ENCODE measurements at regions not wholly inside any gene's neighbourhood (a gene's known extent, or its start where the extent isn't known, plus 50 kb on each side); places are given as distances from the start of the nearest gene placed in this dataset.

- no peak for TF ChIP-seq POLR2AphosphoS5 (IDR thresholded peaks at IDR 0.05)
- no peak for TF ChIP-seq POLR2A (IDR thresholded peaks at IDR 0.05)
- no peak for TF ChIP-seq CTCF (IDR thresholded peaks at IDR 0.05)
Observed at GRCh38 chr13:109376936-109377335, 409.4 kb downstream of the IRS2 start.

GRCh38 chr13:109374609-109375200 lies 411.7 kb downstream of the IRS2 start:
- Histone ChIP-seq H3K27me3 (no peaks in the 10 kb centered on the region), H3K9me3 (no peaks in the 10 kb centered on the region), H3K36me3 (no peaks in the 10 kb centered on the region), H3K4me1 (peaks cover 0 to 2% (median 0%) of the 10 kb centered on the region in 3 donors), H3K4me3 (no peak overlapping the region), H3K27ac (no peak overlapping the region)
- no peak for TF ChIP-seq POLR2AphosphoS5 (IDR thresholded peaks at IDR 0.05)
- no peak for TF ChIP-seq EP300 (IDR thresholded peaks at IDR 0.05)
- no peak for TF ChIP-seq CTCF (IDR thresholded peaks at IDR 0.05)
- no peak for TF ChIP-seq POLR2A (IDR thresholded peaks at IDR 0.05)
- WGBS, 2 donors (ENCODE audit: low coverage in 1 of 2), result 53 to 55% methylated on average over 7 to 9 of the region's 11 CpGs
- no peak for ATAC-seq

More at GRCh38 chr13:109376936-109377335, 409.4 kb downstream of the IRS2 start:
- no peaks in the 10 kb centered on the region for H3K36me3 ChIP-seq
- H3K4me3 ChIP-seq, result no peak overlapping the region
- no peak for ATAC-seq
- H3K27me3 ChIP-seq, result no peaks in the 10 kb centered on the region
- WGBS, 2 donors (ENCODE audit: low coverage in 1 of 2), result 69 to 72% methylated on average over 5 to 9 of the region's 9 CpGs
- no peaks in the 10 kb centered on the region for H3K4me1 ChIP-seq
- H3K9me3 ChIP-seq, result no peaks in the 10 kb centered on the region
- no peak overlapping the region for H3K27ac ChIP-seq

- H3K4me3 ChIP-seq, result no peak overlapping the region
- H3K27ac ChIP-seq, result no peak overlapping the region
- peaks cover 0 to 12% (median 0%) of the 10 kb centered on the region in 3 donors for H3K4me1 ChIP-seq
- WGBS, 2 donors (ENCODE audit: low coverage in 1 of 2), result 96 to 100% methylated on average over 2 to 5 of the region's 6 CpGs
- no peaks in the 10 kb centered on the region for H3K27me3 ChIP-seq
- no peak for ATAC-seq
- H3K9me3 ChIP-seq, result no peaks in the 10 kb centered on the region
- no peaks in the 10 kb centered on the region for H3K36me3 ChIP-seq
- TF ChIP-seq POLR2A (IDR thresholded peaks at IDR 0.05) (no peak), CTCF (IDR thresholded peaks at IDR 0.05) (no peak), POLR2AphosphoS5 (IDR thresholded peaks at IDR 0.05) (no peak), EP300 (IDR thresholded peaks at IDR 0.05) (no peak)
Observed at GRCh38 chr13:109372666-109373065, 413.7 kb downstream of the IRS2 start.

- WGBS, 2 donors (ENCODE audit: low coverage in 1 of 2), result 74% methylated on average over 3 of the region's 8 CpGs; no CpG with 5 or more reads in 1 of the 2 donors
- Histone ChIP-seq H3K27ac (no peak overlapping the region), H3K27me3 (no peaks in the 10 kb centered on the region), H3K4me3 (no peak overlapping the region), H3K9me3 (no peaks in the 10 kb centered on the region), H3K36me3 (no peaks in the 10 kb centered on the region), H3K4me1 (peaks cover 0 to 12% (median 0%) of the 10 kb centered on the region in 3 donors)
- no peak for ATAC-seq
- TF ChIP-seq CTCF (IDR thresholded peaks at IDR 0.05) (no peak), POLR2AphosphoS5 (IDR thresholded peaks at IDR 0.05) (no peak), POLR2A (IDR thresholded peaks at IDR 0.05) (no peak), EP300 (IDR thresholded peaks at IDR 0.05) (no peak)
Observed at GRCh38 chr13:109371066-109371465, 415.3 kb downstream of the IRS2 start.

- Histone ChIP-seq H3K9me3 (no peaks in the 10 kb centered on the region), H3K27ac (no peak overlapping the region), H3K4me3 (no peak overlapping the region), H3K4me1 (peaks cover 0 to 12% (median 0%) of the 10 kb centered on the region in 3 donors), H3K36me3 (no peaks in the 10 kb centered on the region), H3K27me3 (no peaks in the 10 kb centered on the region)
- ATAC-seq, result no peak
- TF ChIP-seq POLR2AphosphoS5 (IDR thresholded peaks at IDR 0.05), result no peak
- no peak for TF ChIP-seq POLR2A (IDR thresholded peaks at IDR 0.05)
- TF ChIP-seq EP300 (IDR thresholded peaks at IDR 0.05), result no peak
- no peak for TF ChIP-seq CTCF (IDR thresholded peaks at IDR 0.05)
- WGBS, 2 donors (ENCODE audit: low coverage in 1 of 2), result 85 to 96% methylated on average over 7 to 10 of the region's 10 CpGs
Observed at GRCh38 chr13:109370496-109370895, 415.9 kb downstream of the IRS2 start.

Data from gastroesophageal sphincter (tissue), 4 donors.